Caco-2 (cell line): ENCODE measurements at regions not wholly inside any gene's neighbourhood (a gene's known extent, or its start where the extent isn't known, plus 50 kb on each side); places are given as distances from the start of the nearest gene placed in this dataset.
"Not testable (repeated sequence)": the region's sequence is repeated elsewhere in the genome, so short reads cannot be mapped to it uniquely, and the experiment has no call there.

Experiments
- BruUV-seq: library from RNA; stranded (reverse); fragments of 400-500 nt; replicated peaks from 2 replicates; lab custom pipeline; 2021; lab: Mats Ljungman, UMichigan
- CTCF ChIA-PET: fragments of 300-600 bp; sonication (Branson Sonifier 250); formaldehyde crosslinking; loops from one replicate; lab custom pipeline; 2022; ENCODE audit warnings: antibody characterized with exemption; lab: Charles Lee
- POLR2A ChIA-PET: fragments of 300-600 bp; sonication (Branson Sonifier 250); formaldehyde crosslinking; loops from one replicate; lab custom pipeline; 2022; ENCODE audit warnings: antibody characterized with exemption; lab: Charles Lee
- DNase-seq, 2 experiments: peaks; one replicate each; pipeline versions ENCODE4 v3.0.0 to v3.0.0-alpha.2; 2020 to 2022
- H3K27me3 ChIP-seq: replicated peaks from 2 replicates; pipeline ENCODE4 v1.6.0; 2011; ENCODE audit warnings: low read length; ENCODE audit not compliant: control insufficient read depth, insufficient read depth
- H3K36me3 ChIP-seq: 2 replicates; pipeline ENCODE4 v1.5.1; 2011; ENCODE audit warnings: low read length; ENCODE audit not compliant: control insufficient read depth, insufficient read depth
- H3K4me1 ChIP-seq: fragments of 250-450 bp; sonication (Bioruptor Pico); 2 replicates; pipeline ENCODE4 v1.5.1; 2020; ENCODE audit warnings: mild to moderate bottlenecking
- H3K4me3 ChIP-seq: 2 replicates; pipeline ENCODE4 v1.5.1; 2011; ENCODE audit warnings: low read depth, mild to moderate bottlenecking, control low read depth, low read length
- H3K9me3 ChIP-seq: fragments of 250-450 bp; sonication (Bioruptor Pico); 2 replicates; pipeline ENCODE4 v1.5.1; 2020; ENCODE audit warnings: mild to moderate bottlenecking, moderate library complexity
- H3K27ac Mint-ChIP-seq: one replicate; pipeline ENCODE4 v1.8.0; 2022; ENCODE audit warnings: mixed read lengths; ENCODE audit not compliant: unreplicated experiment
- H3K27me3 Mint-ChIP-seq: one replicate; pipeline ENCODE4 v1.8.0; 2022; ENCODE audit warnings: mixed read lengths; ENCODE audit not compliant: insufficient read depth, unreplicated experiment
- H3K36me3 Mint-ChIP-seq: one replicate; pipeline ENCODE4 v1.8.0; 2022; ENCODE audit warnings: mild to moderate bottlenecking, mixed read lengths; ENCODE audit not compliant: insufficient read depth, unreplicated experiment
- H3K4me1 Mint-ChIP-seq: one replicate; pipeline ENCODE4 v1.8.0; 2022; ENCODE audit warnings: low read depth, mixed read lengths; ENCODE audit not compliant: unreplicated experiment
- H3K4me3 Mint-ChIP-seq: one replicate; pipeline ENCODE4 v1.8.0; 2022; ENCODE audit warnings: mild to moderate bottlenecking, moderate library complexity, mixed read lengths; ENCODE audit not compliant: unreplicated experiment
- H3K9me3 Mint-ChIP-seq: one replicate; pipeline ENCODE4 v1.8.0; 2022; ENCODE audit warnings: mixed read lengths; ENCODE audit not compliant: unreplicated experiment
- intact Hi-C: fragments of 100-400 bp; cut with micrococcal nuclease; formaldehyde crosslinking; loops from one replicate; pipeline ENCODE4 v1.10.0; 2022; ENCODE audit not compliant: unreplicated experiment

DNA sequence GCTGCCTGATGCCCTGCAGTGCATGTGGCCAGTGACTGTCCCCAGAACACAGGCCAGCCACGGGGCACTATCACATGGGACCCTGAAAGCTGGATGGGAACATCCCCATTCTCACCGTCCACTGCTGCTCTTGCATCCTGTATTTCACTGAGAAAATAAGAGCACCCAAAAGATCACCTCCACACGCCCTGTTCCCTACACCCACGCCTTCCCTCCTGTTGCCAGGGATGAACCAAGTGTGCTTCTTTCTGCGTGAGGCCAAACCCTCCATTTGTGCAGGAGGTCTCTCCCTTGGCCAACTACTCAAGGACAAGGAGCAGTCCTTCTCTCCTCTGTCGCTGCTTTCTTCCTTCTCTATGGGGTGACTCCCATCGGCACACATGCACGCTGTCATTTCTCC is 118.3 kb downstream of the LRRC37A3 start:
- H3K9me3 Mint-ChIP-seq, H3K9me3 ChIP-seq, H3K4me3 Mint-ChIP-seq, H3K36me3 ChIP-seq, H3K27ac Mint-ChIP-seq, H3K4me1 ChIP-seq, POLR2A ChIA-PET, H3K4me1 Mint-ChIP-seq, intact Hi-C loops, H3K27me3 Mint-ChIP-seq, H3K4me3 ChIP-seq, H3K27me3 ChIP-seq, BruUV-seq, DNase-seq, CTCF ChIA-PET: not testable (repeated sequence)
- peaks cover 16% of the 10 kb centered on the region for H3K36me3 Mint-ChIP-seq

DNA sequence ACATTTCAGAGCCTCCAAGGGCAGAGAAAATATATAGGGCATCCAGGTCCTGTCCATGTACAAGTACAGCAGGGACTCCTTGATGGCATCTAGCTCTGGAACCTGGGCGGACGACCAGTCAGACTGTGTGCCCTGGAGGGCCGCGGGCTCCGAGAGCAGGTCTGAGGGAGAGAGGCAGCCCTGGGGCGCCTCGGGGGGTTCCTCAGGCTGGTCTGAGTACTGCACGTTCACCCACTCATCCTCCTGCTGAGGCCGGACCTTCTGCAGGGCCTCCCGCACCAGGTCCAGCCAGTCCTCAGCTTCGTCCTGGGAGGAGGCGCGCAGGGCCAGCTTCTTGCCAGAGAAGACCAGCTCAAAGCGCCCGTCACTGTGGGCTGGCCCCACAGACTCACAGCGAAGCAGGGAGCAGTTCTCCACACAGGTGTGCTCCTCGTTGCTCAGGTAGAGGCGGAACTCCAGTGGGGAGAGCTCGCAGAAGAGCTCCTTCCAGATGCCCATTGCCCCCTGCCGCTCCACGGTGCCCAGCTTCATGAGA is 118.8 kb downstream of the LRRC37A3 start:
- H3K27me3 Mint-ChIP-seq, H3K27me3 ChIP-seq, POLR2A ChIA-PET, H3K36me3 ChIP-seq, H3K4me1 Mint-ChIP-seq, intact Hi-C loops, H3K4me3 ChIP-seq, CTCF ChIA-PET, BruUV-seq, H3K27ac Mint-ChIP-seq, H3K9me3 ChIP-seq, H3K9me3 Mint-ChIP-seq, H3K4me1 ChIP-seq, DNase-seq, H3K4me3 Mint-ChIP-seq: not testable (repeated sequence)
- H3K36me3 Mint-ChIP-seq, result peaks cover 14% of the 10 kb centered on the region

DNA sequence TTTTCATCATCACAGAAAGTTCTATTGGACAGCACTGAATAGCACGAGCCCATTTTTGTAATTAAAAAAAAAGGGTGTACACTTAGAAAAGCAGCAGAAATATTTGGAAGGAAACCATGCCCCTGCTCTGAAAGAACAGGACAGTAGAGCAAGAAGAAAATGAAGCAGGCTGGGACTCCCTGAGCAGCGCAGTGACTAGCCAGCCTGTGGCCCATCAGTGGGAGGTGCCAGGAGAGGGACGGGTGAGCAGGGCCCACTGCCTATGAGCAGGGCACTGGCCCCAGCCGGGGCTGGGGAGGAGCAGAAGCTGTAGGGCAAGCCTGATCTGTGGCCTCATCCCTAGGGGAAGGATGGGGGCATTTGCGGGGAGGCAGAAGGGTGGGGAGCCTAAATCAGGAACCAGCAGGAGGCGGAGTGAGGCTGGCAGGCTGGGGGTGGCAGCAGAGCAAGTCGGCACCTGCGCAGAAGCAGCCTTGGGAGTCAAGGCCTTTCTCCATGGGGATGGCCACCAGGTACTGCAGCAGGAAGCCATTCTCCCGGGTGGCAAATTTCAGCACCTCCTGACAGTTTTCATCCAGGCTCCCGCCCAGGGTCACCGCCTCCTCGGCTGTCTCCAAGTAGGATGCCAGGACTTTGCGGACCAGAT is 119.6 kb downstream of the LRRC37A3 start:
- H3K4me3 ChIP-seq, H3K27me3 Mint-ChIP-seq, H3K4me1 ChIP-seq, H3K27ac Mint-ChIP-seq, H3K9me3 ChIP-seq, CTCF ChIA-PET, H3K36me3 ChIP-seq, BruUV-seq, H3K4me3 Mint-ChIP-seq, intact Hi-C loops, H3K27me3 ChIP-seq, POLR2A ChIA-PET, H3K9me3 Mint-ChIP-seq, H3K4me1 Mint-ChIP-seq: not testable (repeated sequence)
- H3K36me3 Mint-ChIP-seq, result peaks cover 14% of the 10 kb centered on the region
- DNase-seq, result peak in 1 of 2 experiments; percentile 21

DNA sequence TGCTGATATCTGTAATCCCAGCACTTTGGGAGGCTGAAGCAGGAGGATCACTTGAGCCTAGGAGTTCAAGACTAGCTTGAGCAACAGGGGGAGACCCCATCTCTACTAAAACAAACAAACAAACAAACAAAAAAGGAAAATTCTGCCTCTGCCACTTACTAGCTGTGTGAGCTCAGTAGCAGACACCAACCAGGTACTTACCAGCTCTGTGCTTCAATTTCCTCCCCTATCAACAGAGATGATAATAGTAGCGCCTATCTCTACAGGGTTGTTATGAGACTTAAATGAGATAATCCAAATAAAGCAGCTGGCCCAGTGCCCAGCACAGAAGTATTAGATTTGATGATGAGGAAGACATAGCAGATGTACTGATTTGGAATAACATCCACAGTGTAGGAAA is 120.3 kb downstream of the LRRC37A3 start:
- CTCF ChIA-PET, BruUV-seq, H3K4me3 Mint-ChIP-seq: not testable (repeated sequence)

DNA sequence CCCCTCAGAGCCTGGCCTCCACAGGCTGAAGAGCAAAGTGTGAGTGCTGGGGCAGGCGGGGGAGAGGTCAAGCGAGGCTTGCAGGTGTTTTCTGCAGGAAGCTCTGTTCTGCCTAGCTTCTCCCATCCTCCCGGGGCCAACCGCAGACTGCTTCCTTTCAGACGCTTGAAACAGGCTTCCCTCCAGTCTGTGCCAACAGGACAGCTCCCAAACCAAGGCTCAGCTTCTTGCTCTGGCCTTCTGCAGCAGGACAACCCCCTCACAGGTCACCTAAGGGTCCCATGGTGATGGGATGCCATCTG is 120.8 kb downstream of the LRRC37A3 start:
- H3K27me3 ChIP-seq, H3K36me3 ChIP-seq, H3K27me3 Mint-ChIP-seq, H3K4me1 Mint-ChIP-seq, CTCF ChIA-PET, H3K27ac Mint-ChIP-seq, H3K4me3 Mint-ChIP-seq, H3K9me3 Mint-ChIP-seq, H3K9me3 ChIP-seq, H3K4me3 ChIP-seq, H3K4me1 ChIP-seq, intact Hi-C loops, POLR2A ChIA-PET, BruUV-seq: not testable (repeated sequence)
- H3K36me3 Mint-ChIP-seq, result peaks cover 14% of the 10 kb centered on the region
- peak in 1 of 2 experiments; percentile 16 for DNase-seq

More for the DNA sequence above, 120.3 kb downstream of the LRRC37A3 start:
- H3K36me3 Mint-ChIP-seq, result peaks cover 14% of the 10 kb centered on the region
- intact Hi-C loops, POLR2A ChIA-PET, H3K27ac Mint-ChIP-seq, H3K27me3 ChIP-seq, H3K4me3 ChIP-seq, H3K4me1 ChIP-seq, H3K27me3 Mint-ChIP-seq, H3K9me3 ChIP-seq, H3K36me3 ChIP-seq, H3K4me1 Mint-ChIP-seq, H3K9me3 Mint-ChIP-seq: not testable (repeated sequence)
- DNase-seq, result peak in 1 of 2 experiments; percentile 16
